K562 (cell line): ENCODE measurements at regions not wholly inside any gene's neighbourhood (a gene's known extent, or its start where the extent isn't known, plus 50 kb on each side); places are given as distances from the start of the nearest gene placed in this dataset.

Source experiments
- ATAC-seq: fragments of 200-7000 bp; cut with Tn5 transposase; 3 replicates; pipeline ENCODE4 v1.9.1; 2020; ENCODE audit warnings: moderate library complexity
- BruUV-seq: library from RNA; stranded (reverse); fragments of 400-500 nt; replicated peaks from 2 replicates; lab custom pipeline; 2021; lab: Mats Ljungman, UMichigan
- CTCF ChIA-PET: fragments of 300-600 bp; formaldehyde crosslinking; extraction: SDS; loops from one replicate; lab custom pipeline; 2021; ENCODE audit warnings: low intra/inter-chr PET ratio; lab: Yijun Ruan, JAX
- POLR2A ChIA-PET: fragments of 300-600, 350-650 bp; sonication (Branson Sonifier 250); formaldehyde crosslinking; extraction: SDS; loops from one replicate; lab custom pipeline; 2021; ENCODE audit warnings: antibody characterized with exemption, inconsistent platforms; lab: Yijun Ruan, JAX
- DNase-seq, 4 experiments: peaks; one replicate each; pipeline versions ENCODE4 v3.0.0 to v3.0.0-alpha.2; 2011 to 2018; ENCODE audit warnings: low spot score in 3 of 4, mixed read lengths in 3 of 4; ENCODE audit errors: extremely low read depth in 1 of 4
- FAIRE-seq: peaks from 2 replicates; lab custom pipeline; 2011; peaks lifted over from hg19 to GRCh38; lab: Jason Lieb, UNC
- H2AFZ ChIP-seq: 2 replicates; pipeline ENCODE4 v1.6.0; 2011; ENCODE audit warnings: low read depth, low read length, control low read depth, inconsistent platforms
- H3K27ac ChIP-seq: fragments of 200-600 bp; 3 replicates; pipeline ENCODE4 v1.8.0; 2011; ENCODE audit warnings: low read depth, mild to moderate bottlenecking, control low read depth, inconsistent platforms, low read length, moderate library complexity, mixed read lengths; ENCODE audit errors: extremely low read depth
- H3K27me3 ChIP-seq, 2 experiments: fragments of 300-600 bp in 1 of 2; 2 replicates in 1 of 2; 3 replicates in 1 of 2; pipeline versions ENCODE4 v1.6.0 to v1.8.0; 2011; ENCODE audit warnings: inconsistent platforms in 2 of 2, low read length in 2 of 2, mild to moderate bottlenecking in 1 of 2, mixed read lengths in 1 of 2, moderate library complexity in 1 of 2; ENCODE audit not compliant: control insufficient read depth in 2 of 2, insufficient read depth in 2 of 2
- H3K36me3 ChIP-seq: fragments of 300-600 bp; 3 replicates; pipeline ENCODE4 v1.8.0; 2011; ENCODE audit warnings: mild to moderate bottlenecking, low read length, inconsistent platforms; ENCODE audit not compliant: control insufficient read depth, insufficient read depth
- H3K4me1 ChIP-seq, 2 experiments: fragments of 200-600 bp in 1 of 2; replicated peaks in 1 of 2; 2 replicates in 1 of 2; 3 replicates in 1 of 2; pipeline versions ENCODE4 v1.5.1 to v1.8.0; 2011; ENCODE audit warnings: inconsistent platforms in 2 of 2, low read length in 2 of 2, mild to moderate bottlenecking in 1 of 2, mixed read lengths in 1 of 2, moderate library complexity in 1 of 2; ENCODE audit not compliant: control insufficient read depth in 2 of 2, insufficient read depth in 2 of 2
- H3K4me2 ChIP-seq: 2 replicates; pipeline ENCODE4 v1.6.1; 2011; ENCODE audit warnings: low read length, control low read depth, inconsistent platforms, mixed read lengths; ENCODE audit not compliant: insufficient read depth
- H3K4me3 ChIP-seq: fragments of 200-600 bp; sonication (generic), shearing (Covaris generic); 2 replicates; pipeline ENCODE4 v1.5.1; 2016; ENCODE audit warnings: control low read depth, inconsistent platforms
- H3K79me2 ChIP-seq: fragments of 200-600 bp; 3 replicates; pipeline ENCODE4 v1.8.0; 2011; ENCODE audit warnings: low read length, inconsistent platforms; ENCODE audit not compliant: control insufficient read depth, insufficient read depth
- H3K9ac ChIP-seq, 2 experiments: 2 replicates each; pipeline versions ENCODE4 v1.6.0 to v1.6.1; 2011; ENCODE audit warnings: low read depth in 2 of 2, low read length in 2 of 2, control low read depth in 1 of 2, inconsistent platforms in 1 of 2, mild to moderate bottlenecking in 1 of 2, mixed read lengths in 1 of 2; ENCODE audit not compliant: insufficient read depth in 1 of 2
- H3K9me1 ChIP-seq: one replicate; pipeline ENCODE4 v1.6.0; 2011; ENCODE audit warnings: inconsistent platforms, mild to moderate bottlenecking, low read length, moderate library complexity; ENCODE audit not compliant: control insufficient read depth, insufficient read depth
- H3K9me3 ChIP-seq: replicated peaks from 2 replicates; pipeline ENCODE4 v1.5.1; 2011; ENCODE audit warnings: low read depth, low read length, inconsistent platforms; ENCODE audit not compliant: control insufficient read depth, insufficient read depth
- H4K20me1 ChIP-seq: replicated peaks from 2 replicates; pipeline ENCODE4 v1.6.1; 2011; ENCODE audit warnings: low read length, inconsistent platforms, mixed read lengths; ENCODE audit not compliant: control insufficient read depth, insufficient read depth
- ASH1L ChIP-seq: fragments of 450-650 bp; IDR thresholded peaks from 2 replicates; pipeline ENCODE4 v1.6.1; 2018; ENCODE audit warnings: borderline replicate concordance, mild to moderate bottlenecking, low read depth; ENCODE audit not compliant: partially characterized antibody
- E2F8 ChIP-seq: fragments of 450-650 bp; IDR thresholded peaks from 2 replicates; pipeline ENCODE4 v1.7.1; 2018; ENCODE audit warnings: mild to moderate bottlenecking, low read depth; ENCODE audit not compliant: partially characterized antibody
- HDAC8 ChIP-seq: fragments of 450-650 bp; IDR thresholded peaks from 2 replicates; pipeline ENCODE4 v1.6.1; 2016; ENCODE audit warnings: mild to moderate bottlenecking, missing genetic modification characterization, moderate library complexity, missing compliant biosample characterization
- LARP7 ChIP-seq: fragments of 450-650 bp; IDR thresholded peaks from 2 replicates; pipeline ENCODE4 v1.6.1; 2016
- SMAD4 ChIP-seq: fragments of 250-450 bp; sonication (Bioruptor Pico); conservative IDR thresholded peaks from 2 replicates; pipeline ENCODE4 v1.8.0; 2021; ENCODE audit warnings: inconsistent platforms, mild to moderate bottlenecking, moderate library complexity
- TFE3 ChIP-seq: fragments of 450-650 bp; formaldehyde crosslinking; IDR thresholded peaks from 2 replicates; pipeline ENCODE4 v1.4.0; 2020; ENCODE audit warnings: mild to moderate bottlenecking, mixed read lengths
- TOE1 ChIP-seq, 2 experiments: fragments of 450-650 bp in 1 of 2; sonication (generic) in 1 of 2; formaldehyde crosslinking in 1 of 2; IDR thresholded peaks; 2 replicates each; pipeline versions ENCODE4 v1.7.1 to v1.8.0; 2016 to 2022; ENCODE audit warnings: borderline replicate concordance in 2 of 2, mild to moderate bottlenecking in 2 of 2, antibody characterized with exemption in 1 of 2, inconsistent platforms in 1 of 2, low read depth in 1 of 2, missing genetic modification reagents in 1 of 2, moderate library complexity in 1 of 2
- ZNF324 ChIP-seq: fragments of 250-450 bp; sonication (Bioruptor Pico); IDR thresholded peaks from 2 replicates; pipeline ENCODE4 v1.4.0; 2020; ENCODE audit warnings: mild to moderate bottlenecking
- WGBS: fragments of 100-300 bp; shearing (Covaris generic); methylation state at CpG from one replicate; pipeline ENCODE4 v1.1.6; 2016; ENCODE audit warnings: low coverage, mixed read lengths; ENCODE audit not compliant: insufficient coverage; ENCODE audit errors: missing lambda C conversion rate; 5-methylcytosine and 5-hydroxymethylcytosine counted together
- in situ Hi-C: fragments of 300-500 bp; cut with MboI; formaldehyde crosslinking; loops from 4 replicates; pipeline ENCODE4 v1.15.0; 2018; ENCODE audit warnings: inconsistent platforms, mixed read lengths
- intact Hi-C: fragments of 100-400 bp; cut with micrococcal nuclease; formaldehyde crosslinking; loops from 2 replicates; pipeline ENCODE4 v1.14.2; 2022
- TF ChIP-seq, protein P1 (sequence below): sonication (generic); formaldehyde crosslinking; IDR thresholded peaks from 2 replicates; pipeline ENCODE4 v1.5.0; 2020; ENCODE audit warnings: missing genetic modification reagents

DNA sequence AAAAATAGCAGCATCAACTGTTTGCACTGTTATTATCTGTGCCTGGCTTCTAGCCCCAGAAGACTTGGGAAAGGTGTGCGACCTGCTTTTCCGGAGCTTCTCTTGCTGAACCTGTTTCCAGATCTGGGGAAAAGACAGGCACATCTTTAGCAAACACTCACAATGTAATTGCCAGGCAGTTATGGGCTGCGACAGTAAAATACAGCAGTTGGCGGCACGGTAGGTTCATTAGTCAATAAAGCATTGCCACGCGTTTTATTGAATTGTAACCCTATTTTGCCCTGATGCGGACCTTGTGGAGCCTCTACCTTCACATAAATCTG lies 223.7 kb upstream of the TSHZ3 start:
- H3K9me3 ChIP-seq, result no peaks in the 10 kb centered on the region
- WGBS, result 1% methylated on average over 8 of the region's 8 CpGs
- H3K9me1 ChIP-seq, result no peaks in the 10 kb centered on the region
- no peaks in the 10 kb centered on the region for H3K79me2 ChIP-seq
- no peak for TF ChIP-seq TFE3 (CRISPR knock-in tag)
- no peak overlapping the region for H3K9ac ChIP-seq
- no peaks in the 10 kb centered on the region for H4K20me1 ChIP-seq
- ATAC-seq (no peak), DNase-seq (no peak), FAIRE-seq (no peak)
- CTCF ChIA-PET, result no interaction called here
- no peak overlapping the region for H3K4me2 ChIP-seq
- in situ Hi-C loops, result no loop called here
- no TSS peak for BruUV-seq
- intact Hi-C loops, result no loop called here
- H3K27me3 ChIP-seq, result peaks cover 9 to 18% of the 10 kb centered on the region in 2 experiments; a peak in 4 of 5 replicates
- H3K4me3 ChIP-seq, result no peak overlapping the region
- POLR2A ChIA-PET, result no interaction called here
- H3K4me1 ChIP-seq, result no peaks in the 10 kb centered on the region
- H3K36me3 ChIP-seq, result no peaks in the 10 kb centered on the region
- H3K27ac ChIP-seq, result no peak overlapping the region
- H2AFZ ChIP-seq, result no peak overlapping the region

- H3K79me2 ChIP-seq, result no peaks in the 10 kb centered on the region
- H3K4me1 ChIP-seq, result no peaks in the 10 kb centered on the region
- H3K9me3 ChIP-seq, result no peaks in the 10 kb centered on the region
- ChIA-PET POLR2A (no interaction called here), CTCF (interaction anchor here (0.6 kb wide), 1 partner anchor 676 kb away, joined by 3 read pairs; no protein-coding TSS in a partner anchor)
- no peak overlapping the region for H3K4me2 ChIP-seq
- no peak overlapping the region for H3K27ac ChIP-seq
- H4K20me1 ChIP-seq, result no peaks in the 10 kb centered on the region
- H3K9ac ChIP-seq, result no peak overlapping the region
- H3K27me3 ChIP-seq, result peaks cover 9 to 18% of the 10 kb centered on the region in 2 experiments; a peak in 4 of 5 replicates
- in situ Hi-C loops, result no loop called here
- FAIRE-seq (no peak), DNase-seq (no peak), ATAC-seq (no peak)
- no peak overlapping the region for H3K4me3 ChIP-seq
- BruUV-seq, result no TSS peak
- intact Hi-C loops, result no loop called here
- H3K36me3 ChIP-seq, result no peaks in the 10 kb centered on the region
- H2AFZ ChIP-seq, result no peak overlapping the region
- no peaks in the 10 kb centered on the region for H3K9me1 ChIP-seq
- 0% methylated on average over 14 of the region's 14 CpGs for WGBS
- TF ChIP-seq ASH1L (no peak), LARP7 (no peak), ZNF324 (CRISPR knock-in tag) (no peak), TOE1 (IDR thresholded peaks at IDR 0.05; ENCODE audit: borderline replicate concordance) (no peak), TOE1 (CRISPR knock-in tag; IDR thresholded peaks at IDR 0.05; ENCODE audit: borderline replicate concordance, low read depth) (no peak), E2F8 (no peak), HDAC8 (no peak), SMAD4 (CRISPR knock-in tag) (no peak)
- TF ChIP-seq, protein P1, sequence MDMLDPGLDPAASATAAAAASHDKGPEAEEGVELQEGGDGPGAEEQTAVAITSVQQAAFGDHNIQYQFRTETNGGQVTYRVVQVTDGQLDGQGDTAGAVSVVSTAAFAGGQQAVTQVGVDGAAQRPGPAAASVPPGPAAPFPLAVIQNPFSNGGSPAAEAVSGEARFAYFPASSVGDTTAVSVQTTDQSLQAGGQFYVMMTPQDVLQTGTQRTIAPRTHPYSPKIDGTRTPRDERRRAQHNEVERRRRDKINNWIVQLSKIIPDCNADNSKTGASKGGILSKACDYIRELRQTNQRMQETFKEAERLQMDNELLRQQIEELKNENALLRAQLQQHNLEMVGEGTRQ, result no peak
These were observed 225.2 kb upstream of the TSHZ3 start for GRCh38 chr19:31574251-31574973.
